T-cell (primary cell): ENCODE measurements at regions not wholly inside any gene's neighbourhood (a gene's known extent, or its start where the extent isn't known, plus 50 kb on each side); places are given as distances from the start of the nearest gene placed in this dataset.

Experiments
- ATAC-seq, 4 experiments: fragments of 200-7000 bp in 3 of 4; fragments of 150-1000 bp in 1 of 4; cut with Tn5 transposase; replicated peaks in 1 of 4; 1 replicate in 3 of 4; 2 replicates in 1 of 4; pipeline ENCODE4 v1.10.0; 2021; ENCODE audit warnings: moderate library complexity in 3 of 4, mild to moderate bottlenecking in 2 of 4, moderate number of reproducible peaks in 1 of 4
- CTCF ChIA-PET, 2 donors: fragments of 300-600 bp; sonication (Branson Sonifier 250); formaldehyde crosslinking; loops; one replicate each; lab custom pipeline; 2022; ENCODE audit warnings: antibody characterized with exemption in 2 of 2; lab: Charles Lee
- POLR2A ChIA-PET, 2 donors: fragments of 300-600 bp; sonication (Branson Sonifier 250); formaldehyde crosslinking; loops; one replicate each; lab custom pipeline; 2022; ENCODE audit warnings: antibody characterized with exemption in 2 of 2; lab: Charles Lee
- DNase-seq, 35 experiments: peaks; one replicate each; pipeline versions ENCODE4 v3.0.0 to v3.0.0-alpha.2; 2013 to 2023
- H3K27ac ChIP-seq: one replicate; pipeline ENCODE4 v1.5.1; 2013; ENCODE audit warnings: low read length
- H3K27me3 ChIP-seq, 2 experiments: replicated peaks in 1 of 2; 1 replicate in 1 of 2; 2 replicates in 1 of 2; pipeline versions ENCODE4 v1.6.1 to v1.7.0; 2013; ENCODE audit warnings: low read length in 1 of 2, mixed read lengths in 1 of 2; ENCODE audit not compliant: control insufficient read depth in 2 of 2, insufficient read depth in 2 of 2; ENCODE audit errors: extremely low read depth in 1 of 2
- H3K36me3 ChIP-seq, 2 donors: 1 replicate in 1 of 2; 2 replicates in 1 of 2; pipeline versions ENCODE4 v1.6.1 to v1.7.0; 2013; ENCODE audit warnings: low read length in 1 of 2; ENCODE audit not compliant: control insufficient read depth in 2 of 2, insufficient read depth in 1 of 2; ENCODE audit errors: extremely low read depth in 1 of 2
- H3K4me1 ChIP-seq, 2 experiments: 1 replicate in 1 of 2; 2 replicates in 1 of 2; pipeline versions ENCODE4 v1.6.1 to v1.7.0; 2013; ENCODE audit warnings: low read length in 2 of 2, mixed read lengths in 1 of 2; ENCODE audit not compliant: insufficient read depth in 2 of 2, control insufficient read depth in 1 of 2; ENCODE audit errors: extremely low read depth in 1 of 2
- H3K4me3 ChIP-seq, 2 donors: 1 replicate in 1 of 2; 2 replicates in 1 of 2; pipeline versions ENCODE4 v1.5.1 to v1.7.0; 2013; ENCODE audit warnings: mild to moderate bottlenecking in 2 of 2, low read length in 1 of 2, moderate library complexity in 1 of 2; ENCODE audit not compliant: control insufficient read depth in 1 of 2; ENCODE audit errors: extremely low read depth in 1 of 2
- H3K9me3 ChIP-seq: 2 replicates; pipeline ENCODE4 v1.7.0; 2013
- H3K27ac Mint-ChIP-seq, 2 donors: one replicate each; pipeline ENCODE4 v1.8.0; 2020 to 2021; ENCODE audit warnings: mild to moderate bottlenecking in 2 of 2, mixed read lengths in 2 of 2
- H3K27me3 Mint-ChIP-seq, 2 donors: one replicate each; pipeline ENCODE4 v1.8.0; 2021 to 2022; ENCODE audit warnings: mixed read lengths in 2 of 2
- H3K36me3 Mint-ChIP-seq: one replicate; pipeline ENCODE4 v1.8.0; 2021; ENCODE audit warnings: mixed read lengths
- H3K4me1 Mint-ChIP-seq, 3 donors: one replicate each; pipeline ENCODE4 v1.8.0; 2020 to 2022; ENCODE audit warnings: mixed read lengths in 3 of 3, mild to moderate bottlenecking in 1 of 3
- H3K4me3 Mint-ChIP-seq, 3 donors: one replicate each; pipeline ENCODE4 v1.8.0; 2020 to 2022; ENCODE audit warnings: mild to moderate bottlenecking in 3 of 3, mixed read lengths in 3 of 3, moderate library complexity in 3 of 3
- H3K9me3 Mint-ChIP-seq, 3 donors: one replicate each; pipeline ENCODE4 v1.8.0; 2020 to 2022; ENCODE audit warnings: mixed read lengths in 3 of 3
- WGBS: methylation state at CpG from one replicate; pipeline ENCODE4 v1.1.5; 2013; ENCODE audit warnings: missing lambda C conversion rate; ENCODE audit not compliant: insufficient coverage; 5-methylcytosine and 5-hydroxymethylcytosine counted together

- Mint-ChIP-seq H3K4me3 (no peak overlapping the region), H3K4me1 (no peaks in the 10 kb centered on the region), H3K27ac (no peak overlapping the region), H3K9me3 (peaks cover 18 to 30% (median 18%) of the 10 kb centered on the region in 3 donors), H3K27me3 (no peaks in the 10 kb centered on the region), H3K36me3 (no peaks in the 10 kb centered on the region)
- Histone ChIP-seq H3K27ac (no peak overlapping the region), H3K4me1 (no peaks in the 10 kb centered on the region), H3K27me3 (no peaks in the 10 kb centered on the region), H3K4me3 (no peak overlapping the region), H3K9me3 (no peaks in the 10 kb centered on the region), H3K36me3 (no peaks in the 10 kb centered on the region)
- WGBS, result no CpG with 5 or more reads among the region's 2 CpGs
- ChIA-PET POLR2A (no interaction called here), CTCF (no interaction called here)
- DNase-seq (no peak), ATAC-seq (no peak)
These were observed 1741.2 kb upstream of the PCDH20 start for GRCh38 chr13:63156816-63157215.

DNA sequence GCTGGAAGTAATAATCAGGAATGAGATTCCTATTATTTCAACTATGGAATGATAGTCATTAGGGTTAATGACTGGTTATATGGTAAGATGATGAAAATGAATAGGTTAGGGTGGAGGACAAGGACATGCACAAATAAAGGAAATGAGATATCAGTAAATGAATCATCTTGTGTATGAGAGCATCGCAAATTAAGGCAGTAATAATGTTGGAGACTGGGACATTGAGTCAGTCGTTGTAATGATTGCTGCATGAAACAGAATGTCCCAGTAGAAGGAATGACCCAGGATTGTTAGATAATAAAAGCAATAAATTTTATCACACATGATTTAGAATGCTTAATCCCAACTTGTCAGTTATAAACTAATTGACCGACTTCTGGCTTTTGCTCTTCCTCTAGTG lies 1733.7 kb upstream of the PCDH20 start:
- ChIA-PET POLR2A (no interaction called here), CTCF (no interaction called here)
- Mint-ChIP-seq H3K27ac (no peak overlapping the region), H3K4me3 (no peak overlapping the region), H3K36me3 (no peaks in the 10 kb centered on the region), H3K9me3 (peaks cover 9 to 16% (median 15%) of the 10 kb centered on the region in 3 donors), H3K27me3 (no peaks in the 10 kb centered on the region), H3K4me1 (no peaks in the 10 kb centered on the region)
- ATAC-seq, result no peak
- DNase-seq, result no peak
- H3K4me1 ChIP-seq, result no peaks in the 10 kb centered on the region
- H3K27ac ChIP-seq, result no peak overlapping the region
- no peak overlapping the region for H3K4me3 ChIP-seq
- H3K9me3 ChIP-seq, result no peaks in the 10 kb centered on the region
- no peaks in the 10 kb centered on the region for H3K36me3 ChIP-seq
- H3K27me3 ChIP-seq, result no peaks in the 10 kb centered on the region
- 83% methylated on average over 1 of the region's 3 CpGs for WGBS

DNA sequence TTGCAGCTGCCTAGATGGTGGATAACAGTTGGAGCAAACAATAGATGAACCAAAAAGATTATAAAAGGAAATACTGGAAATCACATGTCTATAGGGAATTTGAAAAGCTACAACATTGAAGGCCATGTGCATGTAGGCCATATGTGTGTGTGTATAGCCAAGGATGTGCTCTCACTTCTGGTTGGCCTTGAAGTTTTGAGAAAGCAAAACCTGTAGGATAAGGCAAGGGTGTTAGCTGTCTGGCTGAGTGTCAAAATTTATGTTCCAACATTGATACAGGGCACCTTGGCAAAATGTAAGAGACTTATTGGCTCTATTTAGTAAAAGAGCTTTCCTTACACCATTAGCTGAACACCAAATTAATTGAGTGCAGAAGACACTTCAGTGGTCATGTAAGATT lies 1723.6 kb upstream of the PCDH20 start:
- H3K27me3 Mint-ChIP-seq, result no peaks in the 10 kb centered on the region
- ChIA-PET CTCF (no interaction called here), POLR2A (no interaction called here)
- Histone ChIP-seq H3K27ac (no peak overlapping the region), H3K27me3 (no peaks in the 10 kb centered on the region), H3K4me1 (no peaks in the 10 kb centered on the region), H3K36me3 (no peaks in the 10 kb centered on the region), H3K9me3 (no peaks in the 10 kb centered on the region), H3K4me3 (no peak overlapping the region)
- DNase-seq (no peak), ATAC-seq (no peak)
- H3K4me3 Mint-ChIP-seq, result no peak overlapping the region
- H3K4me1 Mint-ChIP-seq, result no peaks in the 10 kb centered on the region
- H3K36me3 Mint-ChIP-seq, result no peaks in the 10 kb centered on the region
- peaks cover 0 to 25% (median 10%) of the 10 kb centered on the region in 3 donors for H3K9me3 Mint-ChIP-seq
- no peak overlapping the region for H3K27ac Mint-ChIP-seq

DNA sequence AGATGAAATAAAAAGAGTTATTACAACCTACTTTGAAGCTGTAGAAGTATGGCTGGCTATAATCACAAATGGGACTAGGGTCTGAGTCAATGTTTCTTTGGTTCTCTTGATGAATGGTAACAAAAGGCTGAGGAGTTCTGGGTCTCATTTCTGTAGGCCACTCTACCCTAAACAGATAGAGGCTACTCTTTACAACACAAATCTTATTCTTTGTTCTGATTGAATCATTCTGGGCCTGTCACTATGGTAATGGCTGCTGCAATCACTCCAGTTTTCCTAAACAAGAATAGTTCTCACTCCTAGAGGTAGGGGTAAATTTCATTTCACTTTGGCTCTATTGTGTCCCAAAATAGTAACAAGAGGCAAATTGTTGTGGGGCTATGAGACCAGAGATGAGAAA lies 1714.3 kb upstream of the PCDH20 start:
- H3K9me3 Mint-ChIP-seq, result peaks cover 0 to 12% (median 12%) of the 10 kb centered on the region in 3 donors
- no peak overlapping the region for H3K4me3 Mint-ChIP-seq
- H3K36me3 Mint-ChIP-seq, result no peaks in the 10 kb centered on the region
- no peaks in the 10 kb centered on the region for H3K27me3 ChIP-seq
- H3K4me1 Mint-ChIP-seq, result no peaks in the 10 kb centered on the region
- no peaks in the 10 kb centered on the region for H3K4me1 ChIP-seq
- no peak overlapping the region for H3K4me3 ChIP-seq
- ChIA-PET POLR2A (no interaction called here), CTCF (no interaction called here)
- no peak for DNase-seq
- H3K27me3 Mint-ChIP-seq, result no peaks in the 10 kb centered on the region
- H3K27ac ChIP-seq, result no peak overlapping the region
- no peaks in the 10 kb centered on the region for H3K36me3 ChIP-seq
- ATAC-seq, result no peak
- no peaks in the 10 kb centered on the region for H3K9me3 ChIP-seq
- H3K27ac Mint-ChIP-seq, result no peak overlapping the region

DNA sequence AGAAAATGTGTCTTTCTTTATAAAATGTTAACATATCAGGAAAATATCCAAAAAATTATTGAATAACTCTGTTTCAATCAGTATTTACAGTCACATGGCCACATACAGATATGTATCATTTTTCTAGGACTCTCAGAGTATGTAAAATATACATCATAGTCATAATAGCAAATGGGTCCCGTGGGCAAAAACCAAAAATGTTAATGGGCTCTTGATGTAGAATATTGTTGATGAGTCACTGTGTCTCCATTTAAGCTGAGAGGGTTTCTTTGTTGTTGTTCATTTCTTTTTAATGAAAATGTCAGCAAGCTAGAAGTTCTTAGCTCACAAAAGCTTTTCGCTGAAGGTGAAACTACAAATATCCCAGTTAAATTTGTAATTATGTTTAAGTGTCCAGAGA lies 1713.1 kb upstream of the PCDH20 start:
- H3K27ac Mint-ChIP-seq, result no peak overlapping the region
- H3K36me3 Mint-ChIP-seq, result no peaks in the 10 kb centered on the region
- CTCF ChIA-PET, result no interaction called here
- no peaks in the 10 kb centered on the region for H3K27me3 ChIP-seq
- H3K4me1 Mint-ChIP-seq, result no peaks in the 10 kb centered on the region
- H3K4me3 Mint-ChIP-seq, result no peak overlapping the region
- no peaks in the 10 kb centered on the region for H3K9me3 ChIP-seq
- POLR2A ChIA-PET, result interaction anchor here in 1 of 2 donors (0.8 kb wide), 1 partner anchor 1933 kb away, joined by 4 read pairs; no protein-coding TSS in a partner anchor
- no CpG with 5 or more reads among the region's 2 CpGs for WGBS
- H3K9me3 Mint-ChIP-seq, result peaks cover 0 to 12% (median 12%) of the 10 kb centered on the region in 3 donors
- no peaks in the 10 kb centered on the region for H3K27me3 Mint-ChIP-seq
- DNase-seq (no peak), ATAC-seq (no peak)
- no peaks in the 10 kb centered on the region for H3K4me1 ChIP-seq
- H3K27ac ChIP-seq, result no peak overlapping the region
- H3K36me3 ChIP-seq, result no peaks in the 10 kb centered on the region
- no peak overlapping the region for H3K4me3 ChIP-seq

DNA sequence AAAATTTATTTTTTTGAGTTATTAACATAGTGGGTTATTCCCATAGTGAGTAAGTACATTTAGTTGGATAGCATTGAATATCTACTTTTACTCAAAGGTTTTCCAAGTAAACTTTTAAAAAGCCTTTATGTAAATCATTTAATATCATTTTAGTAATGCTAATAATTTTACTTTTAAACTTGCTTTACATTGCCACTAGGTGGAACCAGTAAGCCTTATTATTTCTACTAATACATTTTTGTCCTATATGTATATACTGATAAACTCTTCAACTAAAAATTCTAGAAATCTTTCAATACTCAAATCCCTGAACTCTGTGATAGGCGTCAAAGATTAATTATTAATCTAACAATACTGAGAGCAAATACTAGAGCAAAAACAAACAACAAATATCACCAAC lies 1709.2 kb upstream of the PCDH20 start:
- Mint-ChIP-seq H3K27ac (no peak overlapping the region), H3K4me1 (no peaks in the 10 kb centered on the region), H3K4me3 (no peak overlapping the region), H3K27me3 (no peaks in the 10 kb centered on the region), H3K36me3 (no peaks in the 10 kb centered on the region), H3K9me3 (peaks cover 0 to 9% (median 6%) of the 10 kb centered on the region in 3 donors)
- Histone ChIP-seq H3K27ac (no peak overlapping the region), H3K27me3 (no peaks in the 10 kb centered on the region), H3K9me3 (no peaks in the 10 kb centered on the region), H3K4me1 (no peaks in the 10 kb centered on the region), H3K4me3 (no peak overlapping the region), H3K36me3 (no peaks in the 10 kb centered on the region)
- WGBS, result no CpG with 5 or more reads among the region's 1 CpG
- no peak for ATAC-seq
- CTCF ChIA-PET, result no interaction called here
- no peak for DNase-seq
- POLR2A ChIA-PET, result no interaction called here

DNA sequence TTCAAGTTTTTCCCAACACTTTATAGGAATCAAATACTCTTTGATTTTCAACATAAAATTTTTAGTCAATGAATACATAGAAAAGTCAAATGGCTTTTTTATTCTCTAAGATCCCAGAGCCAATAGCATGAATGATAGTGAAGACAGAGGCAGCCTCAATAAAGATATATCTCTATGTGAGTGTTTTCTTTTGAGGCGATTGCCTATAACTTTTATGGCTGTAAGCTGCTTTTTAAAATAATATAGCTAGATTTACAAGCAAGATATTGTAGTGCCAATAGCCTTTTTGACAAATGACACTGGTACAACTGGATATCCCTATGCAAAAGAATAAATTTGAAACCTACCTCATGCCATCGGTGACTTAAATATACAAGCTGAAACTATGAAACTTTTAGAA lies 1705.2 kb upstream of the PCDH20 start:
- no CpG with 5 or more reads among the region's 2 CpGs for WGBS
- Mint-ChIP-seq H3K27me3 (no peaks in the 10 kb centered on the region), H3K36me3 (no peaks in the 10 kb centered on the region), H3K4me1 (no peaks in the 10 kb centered on the region), H3K4me3 (no peak overlapping the region), H3K27ac (no peak overlapping the region), H3K9me3 (peaks cover 0 to 5% (median 4%) of the 10 kb centered on the region in 3 donors)
- DNase-seq (no peak), ATAC-seq (no peak)
- Histone ChIP-seq H3K4me1 (no peaks in the 10 kb centered on the region), H3K36me3 (no peaks in the 10 kb centered on the region), H3K9me3 (no peaks in the 10 kb centered on the region), H3K27ac (no peak overlapping the region), H3K27me3 (no peaks in the 10 kb centered on the region), H3K4me3 (no peak overlapping the region)
- POLR2A ChIA-PET, result no interaction called here
- CTCF ChIA-PET, result no interaction called here
